A549 (cell line): ENCODE measurements at regions not wholly inside any gene's neighbourhood (a gene's known extent, or its start where the extent isn't known, plus 50 kb on each side); places are given as distances from the start of the nearest gene placed in this dataset.
"Not testable (repeated sequence)": the region's sequence is repeated elsewhere in the genome, so short reads cannot be mapped to it uniquely, and the experiment has no call there.

Source experiments
- ATAC-seq, 2 experiments: fragments of 200-7000 bp in 1 of 2; fragments of >200 bp in 1 of 2; cut with Nextera tagmentation in 1 of 2; cut with Tn5 transposase in 1 of 2; 3 replicates each; pipeline versions ENCODE4 v1.8.0 to v1.9.1; 2018 to 2020; ENCODE audit warnings: mild to moderate bottlenecking in 1 of 2, moderate library complexity in 1 of 2
- CTCF ChIA-PET: fragments of 300-600 bp; sonication (Branson Sonifier 250); formaldehyde crosslinking; extraction: SDS; loops from one replicate; lab custom pipeline; 2021; ENCODE audit warnings: antibody characterized with exemption, inconsistent platforms; lab: Yijun Ruan, JAX
- POLR2A ChIA-PET: fragments of 350-600 bp; formaldehyde crosslinking; extraction: SDS; loops from one replicate; lab custom pipeline; 2021; ENCODE audit warnings: antibody characterized with exemption, inconsistent platforms; lab: Yijun Ruan, JAX
- DNase-seq, 2 experiments: peaks; one replicate each; pipeline versions ENCODE4 v3.0.0 to v3.0.0-alpha.2; 2011 to 2016; ENCODE audit warnings: low read depth in 1 of 2, low spot score in 1 of 2
- FAIRE-seq: peaks from 2 replicates; lab custom pipeline; 2011; peaks lifted over from hg19 to GRCh38; lab: Jason Lieb, UNC
- H3K27ac ChIP-seq, 2 experiments: fragments of >200 bp; sonication (Bioruptor Twin); formaldehyde crosslinking; 3 replicates each; pipeline ENCODE4 v1.5.1; 2016 to 2017
- H3K4me1 ChIP-seq: fragments of >200 bp; sonication (Bioruptor Twin); formaldehyde crosslinking; 3 replicates; pipeline ENCODE4 v1.6.1; 2016
- H3K4me2 ChIP-seq: fragments of >200 bp; sonication (Bioruptor Twin); formaldehyde crosslinking; 3 replicates; pipeline ENCODE4 v1.6.1; 2016
- H3K4me3 ChIP-seq: fragments of >200 bp; sonication (Bioruptor Twin); formaldehyde crosslinking; 3 replicates; pipeline ENCODE4 v1.5.1; 2016
- H3K9me3 ChIP-seq: fragments of >200 bp; sonication (Bioruptor Twin); formaldehyde crosslinking; 3 replicates; pipeline ENCODE4 v1.6.1; 2016
- ATOH8 ChIP-seq: fragments of 250-450 bp; sonication (Bioruptor Pico); IDR thresholded peaks from 2 replicates; pipeline ENCODE4 v1.5.0; 2020; ENCODE audit warnings: low read depth, mild to moderate bottlenecking, moderate library complexity
- CHD4 ChIP-seq: fragments of 200-600 bp; sonication (generic); IDR thresholded peaks from 2 replicates; pipeline ENCODE4 v1.6.1; 2016; ENCODE audit warnings: antibody characterized with exemption, mild to moderate bottlenecking, borderline replicate concordance
- EP300 ChIP-seq, 2 experiments: fragments of >200 bp; sonication (Bioruptor Twin); formaldehyde crosslinking; IDR thresholded peaks; 2 replicates in 1 of 2; 3 replicates in 1 of 2; pipeline ENCODE4 v1.6.1; 2016 to 2017
- HOXB13 ChIP-seq: fragments of 250-450 bp; sonication (Bioruptor Pico); IDR thresholded peaks from 2 replicates; pipeline ENCODE4 v1.5.0; 2020; ENCODE audit warnings: low read depth, mild to moderate bottlenecking, moderate library complexity
- JUNB ChIP-seq: fragments of >200 bp; sonication (Bioruptor Twin); formaldehyde crosslinking; IDR thresholded peaks from 2 replicates; pipeline ENCODE4 v1.6.1; 2016
- KDM5A ChIP-seq: fragments of 200-600 bp; sonication (generic); IDR thresholded peaks from 2 replicates; pipeline ENCODE4 v1.6.1; 2016; ENCODE audit warnings: antibody characterized with exemption, mild to moderate bottlenecking
- PHF8 ChIP-seq: fragments of 200-600 bp; sonication (generic); IDR thresholded peaks from 2 replicates; pipeline ENCODE4 v1.6.1; 2016; ENCODE audit warnings: low read depth, mild to moderate bottlenecking, antibody characterized with exemption, moderate library complexity, borderline replicate concordance
- POLR2AphosphoS2 ChIP-seq: conservative IDR thresholded peaks from 2 replicates; pipeline ENCODE4 v1.6.1; 2012; ENCODE audit warnings: low read length, improper control_type of control experiment, inconsistent platforms
- REST ChIP-seq: fragments of 200-600 bp; sonication (generic); IDR thresholded peaks from 2 replicates; pipeline ENCODE4 v1.6.1; 2016; ENCODE audit warnings: antibody characterized with exemption, mild to moderate bottlenecking, moderate library complexity
- RNF2 ChIP-seq: fragments of 200-600 bp; sonication (generic); IDR thresholded peaks from 2 replicates; pipeline ENCODE4 v1.6.1; 2016; ENCODE audit warnings: low read depth, mild to moderate bottlenecking, antibody characterized with exemption, moderate library complexity, borderline replicate concordance
- SREBF2 ChIP-seq: fragments of 450-650 bp; IDR thresholded peaks from 2 replicates; pipeline ENCODE4 v1.6.1; 2014; ENCODE audit warnings: mild to moderate bottlenecking, moderate library complexity
- USF2 ChIP-seq: fragments of 450-650 bp; IDR thresholded peaks from 2 replicates; pipeline ENCODE4 v1.6.1; 2014; ENCODE audit warnings: antibody characterized with exemption
- ZFP36 ChIP-seq: fragments of 450-650 bp; IDR thresholded peaks from 2 replicates; pipeline ENCODE4 v1.6.1; 2014; ENCODE audit warnings: borderline replicate concordance; ENCODE audit not compliant: partially characterized antibody
- ZNF302 ChIP-seq: fragments of 250-450 bp; sonication (Bioruptor Pico); IDR thresholded peaks from 2 replicates; pipeline ENCODE4 v1.9.0; 2021; ENCODE audit warnings: inconsistent platforms, mild to moderate bottlenecking, moderate library complexity
- WGBS: methylation state at CpG from one replicate; pipeline ENCODE4 v1.1.6; 2017; ENCODE audit errors: missing lambda C conversion rate; 5-methylcytosine and 5-hydroxymethylcytosine counted together

- DNase-seq: peak in 1 of 2 experiments; percentile 32
- H3K4me1 ChIP-seq: peaks cover 30% of the 10 kb centered on the region
- WGBS: 60% methylated on average over 7 of the region's 7 CpGs
- H3K4me3 ChIP-seq, H3K9me3 ChIP-seq, POLR2A ChIA-PET, FAIRE-seq, CTCF ChIA-PET: not testable (repeated sequence)
- ATAC-seq: peak in 1 of 2 experiments; percentile 66; a peak in 3 of 6 replicates
- peak overlapping the region; percentile 60 to 73 for H3K27ac ChIP-seq
- H3K4me2 ChIP-seq: peak overlapping the region; percentile 68
Observed at GRCh38 chr5:143625048-143625447, 186.9 kb upstream of the HMHB1 start.

GRCh38 chr5:143624465-143624864 lies 187.5 kb upstream of the HMHB1 start:
- H3K27ac ChIP-seq: peak overlapping the region; percentile 60 to 73
- no peaks in the 10 kb centered on the region for H3K9me3 ChIP-seq
- POLR2A ChIA-PET: no interaction called here
- TF ChIP-seq ZNF302 (0 out of 2 replicates have a peak, but pooled peaks have one; percentile 15), HOXB13 (no peak)
- TF ChIP-seq, all 56 proteins: peak for 1
- CTCF ChIA-PET: interaction anchor here (0.6 kb wide), 2 partner anchors 13 to 263 kb away, joined by 3 read pairs; no protein-coding TSS in a partner anchor
- peak overlapping the region; percentile 68 for H3K4me2 ChIP-seq
- H3K4me1 ChIP-seq: peaks cover 24% of the 10 kb centered on the region
- 37% methylated on average over 4 of the region's 4 CpGs for WGBS
- DNase-seq (peak in 1 of 2 experiments; percentile 49), ATAC-seq (peak in 1 of 2 experiments; percentile 71; a peak in 4 of 6 replicates), FAIRE-seq (no peak)
- H3K4me3 ChIP-seq: no peak overlapping the region

GRCh38 chr5:143619040-143619439 lies 192.9 kb upstream of the HMHB1 start:
- H3K27ac ChIP-seq: no peak overlapping the region
- peaks cover 3% of the 10 kb centered on the region for H3K4me1 ChIP-seq
- ATAC-seq: no peak
- no peak overlapping the region for H3K4me3 ChIP-seq
- no peak for TF ChIP-seq ZFP36
- TF ChIP-seq KDM5A: no peak
- TF ChIP-seq RNF2: no peak
- TF ChIP-seq CHD4: no peak
- no peak for TF ChIP-seq PHF8
- TF ChIP-seq REST: no peak
- TF ChIP-seq USF2: no peak
- TF ChIP-seq POLR2AphosphoS2: no peak
- no peak for TF ChIP-seq SREBF2
- no peak for TF ChIP-seq ATOH8
- TF ChIP-seq JUNB: no peak
- no peak for TF ChIP-seq EP300 (IDR thresholded peaks at IDR 0.05)
- 98% methylated on average over 2 of the region's 2 CpGs for WGBS
- ChIA-PET POLR2A (no interaction called here), CTCF (interaction anchor here (0.6 to 1.4 kb wide), 3 partner anchors 13 to 704 kb away, joined by 3 to 4 read pairs (median 3); no protein-coding TSS in a partner anchor)
- FAIRE-seq: no peak
- DNase-seq: no peak
- H3K9me3 ChIP-seq: peaks cover 5% of the 10 kb centered on the region; the same call in 1 of the 3 replicates
- no peak overlapping the region for H3K4me2 ChIP-seq
